ENCODE measurements at regions not wholly inside any gene's neighbourhood (a gene's known extent, or its start where the extent isn't known, plus 50 kb on each side); places are given as distances from the start of the nearest gene placed in this dataset.

DNA sequence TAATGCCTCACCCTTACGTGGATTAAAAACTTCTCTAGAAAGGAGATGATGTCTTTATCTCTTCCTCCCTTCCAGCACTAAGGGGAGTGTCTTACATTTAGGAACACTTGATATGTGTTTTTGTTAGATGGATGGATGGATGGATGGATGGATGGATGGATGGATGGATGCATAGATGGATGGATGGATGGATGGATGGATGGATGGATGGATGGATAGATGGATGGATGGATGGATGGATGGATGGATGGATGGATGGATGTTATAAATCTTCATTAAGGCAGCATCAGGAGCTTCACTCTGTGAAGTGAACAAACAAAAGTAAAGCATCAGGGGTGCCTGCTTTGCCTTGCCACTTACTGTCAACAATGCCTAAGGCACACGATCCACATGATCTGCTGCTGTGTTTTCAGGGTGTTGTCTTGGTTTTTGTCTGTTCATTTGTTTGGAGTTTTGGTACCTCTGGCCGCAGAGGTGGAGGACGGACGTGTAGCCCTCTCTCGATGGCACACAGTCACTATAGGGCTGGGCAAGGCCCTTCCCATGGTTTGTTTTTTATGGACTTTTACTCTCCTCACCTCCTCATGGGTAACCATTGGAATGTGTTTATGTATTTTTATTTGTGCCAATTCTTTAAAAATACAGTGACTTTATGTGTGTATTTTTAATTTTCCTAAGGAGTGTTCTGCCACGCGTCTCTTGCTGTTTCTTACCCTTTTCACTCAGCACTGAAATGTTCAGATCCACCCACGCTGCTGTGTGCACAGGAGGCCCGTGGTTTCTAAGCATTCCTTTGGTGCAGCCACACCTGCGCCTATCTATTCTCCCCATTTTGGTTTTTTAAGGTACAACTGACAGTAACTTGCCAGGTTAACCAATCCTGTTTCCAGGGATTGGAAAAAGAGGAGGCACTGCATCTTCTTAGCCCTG is 91.8 kb upstream of the ENPP6 start:
- DNase-seq, result no peak

DNA sequence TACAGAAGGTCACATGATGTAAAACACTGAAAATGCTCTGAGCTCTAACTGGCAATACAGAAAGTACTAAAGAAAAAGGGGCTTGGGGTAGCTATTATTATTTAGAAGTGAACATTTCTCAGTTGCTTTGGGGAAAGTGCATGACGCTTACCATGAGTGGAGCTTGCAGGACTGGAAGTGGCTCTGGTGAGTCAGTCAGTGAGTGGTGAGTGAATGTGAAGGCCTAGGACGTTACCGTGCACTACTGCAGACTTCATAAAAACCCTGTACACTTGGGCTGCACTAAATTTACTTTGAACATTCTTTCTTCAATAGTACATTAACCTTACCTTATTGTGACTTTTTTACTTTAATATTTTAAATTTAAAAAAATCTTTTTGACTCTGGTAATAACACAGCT is 89.3 kb upstream of the ENPP6 start:
- no peak for DNase-seq

DNA sequence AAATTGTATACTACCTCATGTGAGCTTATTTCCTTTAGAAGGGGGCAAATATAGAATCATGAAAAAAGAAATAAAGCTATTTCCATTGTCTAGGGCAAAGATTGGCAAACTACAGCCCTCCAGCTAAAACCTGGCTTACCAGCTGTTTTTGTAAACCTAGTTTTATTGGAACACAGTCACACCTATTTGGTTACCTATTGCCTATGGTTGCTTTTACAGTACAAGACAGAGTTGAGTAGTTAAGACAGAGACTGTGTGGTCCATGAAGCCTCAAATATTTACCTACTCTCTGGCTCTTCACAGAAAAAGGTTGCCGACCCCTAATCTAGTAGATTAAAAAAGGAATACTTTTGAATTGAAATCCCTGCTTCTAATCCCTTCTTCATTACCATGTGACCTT is 88.8 kb upstream of the ENPP6 start:
- no peak for DNase-seq

DNA sequence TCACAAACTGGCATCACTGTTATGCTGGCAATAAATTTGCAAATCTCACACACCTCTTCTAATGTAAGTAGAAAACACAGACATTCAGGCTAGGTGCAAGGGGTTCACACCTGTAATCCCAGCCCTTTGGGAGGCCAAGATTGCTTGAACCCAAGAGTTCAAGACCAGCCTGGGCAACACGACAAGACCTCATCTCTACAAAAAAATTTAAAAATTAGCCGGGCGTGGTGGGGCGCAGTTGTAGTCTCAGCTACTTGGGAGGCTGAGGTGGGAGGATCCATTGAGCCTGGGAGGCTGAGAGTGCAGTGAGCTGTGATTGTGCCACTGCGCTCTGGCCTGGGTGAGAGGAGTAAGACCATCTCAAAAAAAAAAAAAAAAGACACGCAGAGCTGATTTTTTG is 83.1 kb upstream of the ENPP6 start:
- no peak for DNase-seq

DNA sequence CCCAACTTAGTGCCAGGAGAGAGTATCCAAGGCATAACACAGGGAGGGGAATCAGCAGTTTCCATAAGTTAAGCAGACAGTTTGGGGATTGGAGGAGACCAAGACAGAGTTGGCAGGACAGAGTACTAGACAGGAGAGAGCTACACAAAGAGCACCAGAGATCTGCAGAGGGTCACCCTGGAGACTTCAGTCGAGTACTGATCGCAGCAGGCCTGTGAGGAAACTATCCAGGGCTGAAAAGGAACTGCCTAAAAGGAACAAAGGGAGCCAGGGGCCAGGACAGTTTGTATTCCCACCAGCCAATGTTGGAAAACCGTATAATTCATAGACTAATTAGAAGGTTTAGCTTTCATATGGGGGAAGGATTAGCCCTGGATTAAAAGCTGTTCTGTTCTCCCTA is 80.6 kb upstream of the ENPP6 start:
- DNase-seq, result no peak

DNA sequence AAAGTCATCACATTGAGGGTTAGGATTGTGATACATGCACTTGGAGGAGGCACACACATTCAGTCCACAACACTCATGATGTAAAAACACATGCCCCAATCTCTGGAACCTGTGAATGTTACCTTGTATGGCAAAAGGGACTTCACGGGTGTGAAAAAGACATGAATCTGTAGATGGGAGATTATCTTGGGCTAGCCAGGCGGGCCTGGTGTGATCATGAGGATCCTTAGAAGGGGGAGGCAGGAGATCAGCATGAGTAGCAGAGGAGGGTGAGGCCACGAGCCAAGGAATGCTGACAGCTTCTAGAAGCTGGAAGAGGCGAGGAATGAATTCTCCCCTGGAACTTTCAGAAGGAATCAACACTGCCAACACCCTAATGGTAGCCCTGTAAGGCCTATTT is 77.5 kb upstream of the ENPP6 start:
- no peak for DNase-seq

DNA sequence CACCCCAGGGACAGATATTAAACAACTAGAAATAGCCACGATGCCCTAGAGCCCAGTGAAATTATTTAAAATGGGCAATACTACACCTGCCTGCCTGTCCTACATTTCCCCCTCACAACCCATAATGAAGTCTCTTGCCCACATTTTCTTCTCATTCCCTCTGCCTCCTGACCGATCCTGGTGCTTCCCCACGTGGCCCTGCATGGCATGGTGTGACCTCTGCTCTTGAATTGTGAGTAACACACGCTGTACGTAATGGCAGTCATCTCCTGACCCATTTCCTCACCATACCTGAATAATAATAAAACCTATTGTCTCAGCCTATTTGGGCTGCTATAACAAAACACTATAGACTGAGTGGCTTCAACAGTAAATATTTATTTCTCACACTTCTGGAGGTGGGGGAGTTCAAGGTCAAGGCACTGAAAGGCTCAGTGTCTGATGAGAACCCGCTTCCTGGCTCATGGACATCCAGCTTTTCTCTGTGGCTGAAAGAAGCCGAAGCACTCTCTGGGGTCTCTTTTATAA is 77.0 kb upstream of the ENPP6 start:
- no peak for DNase-seq

DNA sequence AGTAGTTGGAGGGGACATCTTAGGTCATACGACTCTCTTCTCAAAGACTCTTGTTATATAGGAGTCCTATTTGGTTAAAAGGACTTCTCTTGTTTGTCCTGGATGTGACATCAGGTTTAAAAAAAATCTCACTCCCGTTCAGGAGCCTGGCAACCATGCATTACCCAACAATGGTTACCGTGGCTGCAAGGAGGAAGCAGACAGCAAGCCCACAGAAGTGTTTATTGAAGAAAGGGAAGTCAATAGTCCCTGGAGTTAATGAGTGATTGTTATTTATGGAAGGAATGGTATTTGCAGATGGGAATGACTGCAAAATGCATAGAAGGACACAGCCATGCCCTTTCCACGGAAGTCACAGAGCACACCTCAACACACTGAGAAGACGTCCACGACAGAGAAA is 75.9 kb upstream of the ENPP6 start:
- DNase-seq, result peak; percentile 11 to 57

DNA sequence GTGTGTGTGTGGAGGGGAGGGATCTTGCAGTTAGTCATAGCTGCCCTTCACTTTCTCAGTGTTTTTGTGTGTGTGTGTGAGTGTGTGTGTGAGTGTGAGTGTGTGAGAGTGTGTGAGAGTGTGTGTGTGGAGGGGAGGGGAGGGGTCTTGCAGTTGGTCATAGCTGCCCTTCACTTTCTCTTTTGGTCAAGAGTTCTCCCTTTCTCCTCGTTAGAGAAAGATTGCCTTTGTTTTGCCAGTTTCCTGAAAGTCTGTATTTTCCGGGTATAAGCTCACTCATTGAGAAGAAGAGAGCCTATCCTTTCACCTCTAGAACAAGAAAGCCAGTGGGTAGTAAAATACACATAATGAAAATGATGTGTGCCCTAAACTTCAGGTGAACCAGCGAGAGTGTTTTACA is 75.2 kb upstream of the ENPP6 start:
- no peak for DNase-seq

DNA sequence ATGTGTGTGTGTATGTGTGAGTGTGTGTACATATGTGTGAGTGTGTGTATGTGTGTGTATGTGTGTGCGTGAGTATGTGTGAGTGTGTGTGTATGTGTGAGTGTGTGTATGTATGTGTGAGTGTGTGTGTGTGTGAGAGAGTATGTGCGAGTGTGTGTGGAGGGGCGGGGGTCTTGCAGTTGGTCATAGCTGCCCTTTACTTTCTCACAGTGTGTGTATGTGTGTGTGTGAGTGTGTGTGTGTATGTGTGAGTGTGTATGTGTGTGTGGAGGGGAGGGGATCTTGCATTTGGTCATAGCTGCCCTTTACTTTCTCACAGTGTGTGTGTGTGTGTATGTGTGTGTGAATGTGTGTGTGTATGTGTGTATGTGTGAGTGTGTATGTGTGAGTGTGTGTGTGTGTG is 74.8 kb upstream of the ENPP6 start:
- DNase-seq, result no peak

DNA sequence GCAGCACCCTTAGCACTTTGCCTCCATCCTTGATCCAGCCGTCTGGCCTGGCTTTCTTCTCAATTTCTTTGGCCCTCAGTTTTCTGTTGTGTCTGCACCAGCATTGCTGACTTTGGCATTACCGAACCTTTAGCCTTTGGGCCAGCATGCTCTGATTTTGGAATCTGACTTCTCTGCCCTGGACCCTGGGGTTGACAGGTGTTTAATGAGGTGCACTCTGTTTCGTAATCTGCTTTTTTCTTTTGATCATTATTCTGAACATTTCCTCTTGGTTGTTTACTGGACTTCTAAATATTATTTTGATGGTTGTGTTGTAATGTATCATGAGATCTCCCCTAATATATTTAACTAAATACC is 71.5 kb upstream of the ENPP6 start:
- DNase-seq, result no peak

DNA sequence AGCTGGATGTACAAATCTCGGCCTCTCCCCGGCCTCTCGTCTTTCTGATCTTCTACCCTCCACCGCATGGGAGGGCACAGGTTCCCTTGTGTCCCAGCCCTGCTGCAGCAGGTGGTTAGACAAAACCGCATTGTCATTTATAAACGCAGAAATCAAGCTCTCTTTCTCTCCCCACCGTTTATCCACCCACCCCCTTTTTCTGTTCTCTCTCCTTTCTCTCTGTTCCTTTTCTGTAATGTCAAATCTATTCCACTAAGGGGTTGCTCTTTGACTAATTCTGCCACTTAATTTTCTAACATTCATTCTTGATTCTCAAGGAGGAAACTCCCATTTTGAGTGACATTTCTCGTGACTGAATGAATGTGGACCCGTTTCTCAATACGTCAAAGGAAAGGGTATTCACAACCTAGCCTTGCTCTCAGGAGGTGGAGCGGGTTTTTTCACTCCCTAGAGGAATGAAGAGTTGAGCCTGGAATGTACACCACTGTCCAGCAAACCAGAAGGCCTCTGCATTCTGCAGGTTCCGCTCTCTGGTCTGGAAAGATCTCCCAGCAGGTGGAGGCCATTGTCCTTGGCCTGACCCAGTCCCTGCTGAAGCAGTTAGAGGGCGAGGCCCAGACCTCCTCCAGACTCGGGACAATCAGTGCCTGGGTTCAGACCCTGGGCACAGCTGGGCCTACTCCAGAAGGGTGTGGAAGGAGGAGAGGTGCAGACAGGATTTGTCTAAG is 70.9 kb upstream of the ENPP6 start:
- no peak for DNase-seq

DNA sequence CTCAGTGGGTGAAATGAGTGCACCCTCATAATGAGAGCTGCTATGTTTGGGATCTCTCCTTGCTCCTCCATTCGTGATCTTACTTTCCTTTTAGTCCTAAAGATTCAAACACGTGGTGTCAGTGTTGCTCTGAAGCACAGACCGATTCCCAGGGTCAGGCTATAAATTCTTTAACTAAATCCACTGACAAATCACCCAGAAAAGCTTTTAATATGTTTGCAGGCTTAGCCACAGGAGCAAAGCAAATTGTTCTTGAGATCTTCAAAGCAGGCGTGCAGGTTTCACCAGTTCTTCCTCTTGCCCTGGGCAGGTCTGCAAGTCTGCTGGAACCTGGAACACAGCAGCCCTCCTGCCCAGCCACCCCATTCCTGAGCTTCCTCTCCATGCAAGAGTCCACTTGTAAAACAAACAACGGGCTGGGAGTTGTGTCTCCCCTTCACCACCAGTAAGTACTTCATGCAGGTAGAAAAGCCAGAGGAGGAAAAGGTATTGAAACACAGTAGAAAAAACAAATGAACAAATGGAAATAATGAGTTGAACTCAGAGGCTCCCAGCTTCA is 70.1 kb upstream of the ENPP6 start:
- DNase-seq, result no peak

DNA sequence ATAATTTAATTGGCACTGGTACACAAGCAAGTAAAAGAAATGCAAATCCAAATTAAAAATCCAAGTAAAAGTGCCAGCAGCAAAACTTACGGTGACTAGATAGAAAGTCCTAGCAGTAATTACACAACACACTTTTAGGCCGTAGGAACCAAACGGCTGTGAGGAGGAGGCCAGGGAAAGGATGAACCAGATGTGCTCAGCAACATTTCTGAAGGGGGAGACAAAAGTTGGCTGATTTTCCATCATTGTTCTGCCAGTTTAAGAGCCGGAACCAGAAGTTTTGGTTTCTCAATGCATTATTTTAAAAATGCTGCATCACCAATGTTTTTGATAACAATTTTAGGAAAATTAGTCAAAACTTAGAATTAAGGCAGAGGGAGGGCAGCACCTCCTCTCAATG is 68.7 kb upstream of the ENPP6 start:
- DNase-seq, result no peak

DNA sequence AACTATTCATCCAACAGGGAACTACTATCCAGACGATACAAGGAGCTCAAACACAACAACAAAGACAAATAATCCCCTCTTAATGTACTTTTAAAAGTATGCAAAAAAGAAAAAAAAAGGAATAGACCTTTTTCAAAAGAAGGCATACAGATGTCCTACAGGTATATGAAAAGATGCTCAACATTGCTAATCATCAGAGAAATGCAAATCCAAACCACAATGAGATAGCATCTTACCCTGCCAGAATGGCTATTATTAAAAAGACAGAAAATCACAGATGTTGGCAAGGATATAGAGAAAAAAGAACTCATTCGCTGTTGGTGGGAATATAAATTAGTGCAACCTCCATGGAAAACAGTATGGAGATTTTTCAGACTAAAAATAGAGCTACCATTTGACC is 67.1 kb upstream of the ENPP6 start:
- DNase-seq, result no peak

DNA sequence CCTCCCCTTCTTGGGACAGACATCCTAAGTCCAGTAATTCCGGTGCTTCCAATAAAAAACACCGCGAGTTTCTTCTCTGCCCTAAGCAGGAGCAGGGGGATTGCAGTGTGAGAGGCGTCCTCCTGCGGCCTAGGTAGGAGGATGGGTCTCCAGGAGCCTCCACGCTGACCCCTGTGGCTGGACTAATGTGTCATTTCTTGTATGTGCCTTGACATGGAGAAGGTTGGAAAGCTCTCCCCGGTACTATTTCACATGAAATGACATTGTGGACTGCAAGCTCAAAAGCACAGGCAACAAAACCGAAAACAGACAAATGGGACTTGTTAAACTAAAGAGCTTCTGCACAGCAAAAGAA is 66.6 kb upstream of the ENPP6 start:
- DNase-seq, result no peak

DNA sequence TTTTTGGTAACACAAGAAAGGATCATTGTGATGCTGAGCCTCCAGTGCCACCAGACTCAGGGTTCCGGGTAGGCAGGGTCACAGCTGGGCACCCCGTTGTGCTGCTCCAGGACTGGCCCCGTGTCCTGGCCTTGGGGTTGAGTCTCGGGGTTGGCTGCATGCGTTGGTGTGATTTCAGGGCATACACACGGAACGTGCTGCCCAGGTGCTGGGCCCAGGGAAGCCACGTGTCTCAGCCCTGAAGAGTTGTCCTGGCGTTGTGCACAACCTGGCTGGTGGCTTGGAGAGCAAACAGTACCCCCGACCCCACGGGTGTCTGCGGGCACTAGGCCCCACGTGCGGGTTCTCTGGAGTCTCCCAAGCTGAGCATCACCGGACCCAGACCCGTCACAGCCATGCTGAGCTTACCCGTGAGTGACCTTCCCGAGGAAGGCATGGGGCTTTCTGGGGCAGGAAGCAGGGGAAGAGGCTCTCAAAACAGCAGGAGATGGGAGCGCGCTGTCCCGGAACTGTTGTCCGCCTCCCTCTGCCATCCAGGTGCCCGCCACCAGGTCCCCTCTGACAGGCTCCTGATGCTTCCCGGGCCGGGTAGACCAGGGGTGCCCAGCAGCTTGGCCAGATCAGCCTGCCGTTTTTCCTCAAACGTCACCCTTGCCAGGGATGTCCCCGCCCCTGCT is 66.1 kb upstream of the ENPP6 start:
- DNase-seq, result no peak

DNA sequence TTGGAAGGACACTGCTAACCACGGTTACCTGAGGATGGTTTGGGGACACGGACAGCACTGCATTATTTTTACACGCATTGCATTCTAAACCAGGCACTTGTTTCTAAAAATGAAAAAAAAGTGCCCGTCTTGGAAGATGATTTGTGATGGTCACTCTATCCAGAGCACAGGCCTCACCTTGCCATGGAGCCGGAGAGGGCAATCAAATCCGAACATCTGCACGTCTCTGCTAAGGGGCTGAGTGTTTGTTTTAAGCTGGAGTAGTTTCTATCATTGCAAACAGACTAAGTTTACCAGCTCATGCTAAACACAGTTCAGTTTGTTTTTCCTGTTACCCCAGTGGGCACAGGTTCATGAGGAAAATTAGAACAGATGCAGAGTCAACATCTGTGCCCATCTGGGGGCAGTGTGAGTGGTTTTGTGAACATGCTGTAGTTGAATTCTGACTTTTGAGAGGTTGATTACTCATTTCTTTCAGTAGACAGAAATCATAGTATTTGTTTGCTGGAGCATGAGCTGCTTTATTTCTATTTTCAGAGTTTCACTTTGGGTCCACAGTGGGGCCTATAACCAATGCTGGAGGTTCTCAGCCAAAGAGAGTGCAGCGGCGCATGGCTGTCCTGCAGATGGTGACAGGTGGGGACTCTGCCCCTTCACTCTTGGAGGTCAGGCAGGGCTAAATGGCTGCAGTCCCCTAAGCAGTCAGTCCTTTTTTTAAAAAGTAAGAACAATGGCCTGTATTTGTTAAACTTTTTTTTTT is 65.4 kb upstream of the ENPP6 start:
- no peak for DNase-seq

DNA sequence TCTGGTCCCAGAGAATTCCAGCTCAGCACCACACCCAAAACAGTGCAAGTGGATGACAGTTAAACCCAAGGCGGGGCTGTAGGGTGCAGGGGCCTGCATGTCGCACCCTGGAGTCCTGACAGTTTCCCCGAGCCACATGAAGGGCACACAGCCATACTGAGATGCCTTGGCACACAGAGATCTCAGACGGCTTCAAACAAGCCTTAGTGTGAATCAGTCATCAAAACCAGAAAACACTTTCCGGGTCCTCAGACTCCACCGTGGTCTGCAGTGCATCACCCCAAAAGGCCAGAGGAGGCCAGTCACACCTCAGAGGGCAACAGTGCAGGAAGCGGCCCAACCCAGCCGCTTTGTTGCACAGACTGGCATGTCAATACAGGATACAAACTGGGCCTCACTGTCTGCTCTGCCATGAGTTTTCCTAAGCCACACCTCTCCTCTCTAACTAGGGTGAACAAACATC is 64.6 kb upstream of the ENPP6 start:
- no peak for DNase-seq

DNA sequence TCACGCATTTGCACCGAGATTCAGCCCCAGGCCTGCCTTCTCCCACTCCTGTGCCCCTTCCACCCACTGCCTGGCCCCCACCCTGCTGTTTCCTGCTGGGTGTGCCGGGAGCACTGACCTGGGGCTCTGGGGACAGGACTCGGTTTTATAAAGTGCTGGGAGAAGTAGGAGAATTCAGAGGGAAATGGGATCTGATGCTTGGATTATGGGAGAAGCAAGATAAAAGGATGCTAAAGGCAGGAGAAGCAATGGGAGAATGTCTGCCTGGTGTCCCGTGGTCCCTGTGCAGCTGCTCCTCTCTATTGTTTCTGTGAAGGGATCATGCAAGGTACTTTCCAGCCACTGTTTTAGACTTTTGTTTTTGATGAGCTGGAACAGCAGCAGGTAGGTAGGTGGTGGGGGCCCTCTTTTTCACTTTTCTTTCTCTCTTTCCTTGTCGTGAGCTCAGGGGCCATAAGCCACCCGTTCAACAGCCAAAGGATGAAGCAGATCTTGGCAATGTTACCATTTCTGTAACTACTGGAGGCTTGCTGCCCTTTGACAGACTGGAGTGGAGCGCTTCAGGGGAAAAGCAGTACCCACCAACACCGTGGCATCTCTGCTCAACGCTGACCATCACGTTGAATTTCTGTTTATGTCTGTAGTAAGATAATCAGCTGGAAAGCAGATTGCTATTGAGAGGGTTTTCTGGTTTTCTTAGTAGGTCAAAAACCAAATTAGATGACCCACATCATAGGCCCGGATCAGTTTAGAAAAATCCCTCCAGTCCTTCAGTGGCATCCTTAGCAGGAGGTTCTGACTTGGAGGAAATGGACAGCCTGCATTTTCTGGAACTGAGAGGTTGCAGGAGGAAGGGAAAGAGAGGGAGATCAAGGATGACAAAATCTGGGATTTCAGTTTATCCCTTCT is 63.8 kb upstream of the ENPP6 start:
- DNase-seq, result no peak

DNA sequence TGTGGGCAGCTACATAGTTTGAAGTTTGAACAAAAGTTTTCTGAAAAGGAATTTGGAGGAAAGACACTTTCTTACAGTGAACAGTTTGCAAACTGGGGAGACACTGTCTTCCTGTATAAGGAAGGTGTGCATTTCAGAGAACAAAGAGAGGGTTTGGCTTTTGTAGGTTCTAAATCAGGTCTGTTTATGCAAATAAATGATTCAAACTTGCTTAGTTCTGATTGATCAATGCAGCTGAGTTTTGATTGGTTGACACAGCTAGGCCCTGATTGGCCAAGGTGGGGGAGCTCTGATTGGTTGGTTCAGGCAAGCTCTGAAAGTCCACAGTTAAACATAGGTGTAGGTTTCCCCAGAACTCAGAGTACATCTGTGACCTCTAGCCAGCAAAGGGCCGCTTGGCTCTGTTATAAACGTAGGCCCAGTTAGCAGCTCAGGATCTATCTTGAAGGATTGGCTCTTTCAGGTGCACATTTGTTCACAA is 63.0 kb upstream of the ENPP6 start:
- no peak for DNase-seq
